GM12874 (cell line): ENCODE measurements at regions not wholly inside any gene's neighbourhood (a gene's known extent, or its start where the extent isn't known, plus 50 kb on each side); places are given as distances from the start of the nearest gene placed in this dataset.

Experiments
- CTCF ChIP-seq: IDR thresholded peaks from 2 replicates; pipeline ENCODE4 v1.5.1; 2011; ENCODE audit warnings: low read depth, mild to moderate bottlenecking, control low read depth, low read length, moderate library complexity; ENCODE audit not compliant: insufficient read depth

- no peak for TF ChIP-seq CTCF
Measured at GRCh38 chr13:50527612-50528509, 315.6 kb downstream of the DLEU7 start.

- no peak for TF ChIP-seq CTCF
Measured at GRCh38 chr13:50529154-50529882, 314.2 kb downstream of the DLEU7 start.

DNA sequence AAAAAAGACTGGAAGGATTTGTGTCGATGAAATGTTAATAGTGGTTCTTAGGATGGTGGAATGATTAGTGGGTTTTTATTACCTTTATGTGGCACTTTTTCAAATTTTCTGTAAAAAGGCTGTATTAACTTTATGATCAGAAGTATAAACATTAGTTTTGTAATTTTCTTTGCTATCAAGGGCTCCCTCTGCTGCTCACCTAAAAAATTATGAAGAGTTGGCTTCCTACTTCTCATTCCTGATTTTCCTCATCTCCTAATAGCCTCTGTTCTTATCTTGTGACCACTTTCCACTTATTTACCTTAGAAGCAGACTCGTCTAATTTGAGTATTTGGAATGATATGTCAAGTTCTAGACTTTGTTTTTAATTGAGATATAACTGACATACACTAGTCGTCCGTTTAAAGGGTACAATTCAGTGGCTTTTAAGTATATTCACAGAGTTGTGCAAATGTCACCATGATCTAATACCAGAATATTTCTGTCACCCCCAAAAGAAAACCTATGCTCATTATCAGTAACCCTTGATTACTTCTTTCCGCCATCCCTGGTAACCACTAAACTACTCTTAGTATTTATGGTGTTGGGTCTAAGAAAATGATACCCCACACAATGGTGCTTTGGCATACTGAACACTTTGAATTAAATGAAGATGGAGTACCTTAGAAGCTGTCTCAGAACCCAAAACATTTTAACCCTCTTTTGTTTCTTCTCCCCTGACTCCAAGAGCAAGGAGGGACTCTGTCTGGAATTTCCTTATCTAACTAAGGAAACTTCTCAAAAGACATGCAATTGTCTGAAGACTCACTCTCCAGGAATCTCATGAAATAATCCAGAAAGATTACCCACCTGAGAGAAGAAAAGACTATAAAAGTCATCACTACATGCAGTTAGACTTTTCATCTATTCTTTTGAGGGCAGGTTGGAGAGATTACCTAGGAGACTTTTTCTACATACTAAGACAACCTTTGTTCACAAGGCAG is 311.3 kb downstream of the DLEU7 start:
- TF ChIP-seq CTCF: 0 out of 2 replicates have a peak, but pooled peaks have one; percentile 17

DNA sequence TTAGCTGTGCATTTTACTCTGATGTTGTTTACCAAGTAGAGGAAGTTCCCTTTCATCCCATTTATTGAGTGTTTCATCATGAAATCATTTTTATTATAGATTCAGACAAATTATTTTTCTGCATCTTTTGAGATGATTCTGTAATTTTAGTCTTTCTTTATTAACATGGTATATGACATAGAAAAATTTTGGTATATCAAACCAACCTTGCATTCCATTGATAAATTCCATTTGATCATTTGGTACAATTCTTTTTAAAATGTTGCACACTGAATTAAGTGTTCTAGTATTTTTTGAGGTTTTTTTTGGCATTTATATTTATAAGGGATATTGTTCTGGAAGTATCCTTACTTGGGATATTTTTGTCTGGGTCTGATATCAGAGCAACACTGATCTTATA is 308.4 kb downstream of the DLEU7 start:
- TF ChIP-seq CTCF: no peak

- no peak for TF ChIP-seq CTCF
Measured at GRCh38 chr13:50537029-50537428, 306.5 kb downstream of the DLEU7 start.

- TF ChIP-seq CTCF: no peak
Measured at GRCh38 chr13:50539791-50540530, 303.5 kb downstream of the DLEU7 start.
